Fibroblast of lung (primary cell): ENCODE measurements at regions not wholly inside any gene's neighbourhood (a gene's known extent, or its start where the extent isn't known, plus 50 kb on each side); places are given as distances from the start of the nearest gene placed in this dataset.

Experiments used
- DNase-seq, 2 donors: peaks; one replicate each; pipeline versions ENCODE4 v3.0.0 to v3.0.0-alpha.2; 2010; ENCODE audit warnings: low read depth in 2 of 2
- H2AFZ ChIP-seq: 2 replicates; pipeline ENCODE4 v1.5.1; 2012; ENCODE audit warnings: low read length, control low read depth, inconsistent platforms
- H3K27ac ChIP-seq: 2 replicates; pipeline ENCODE4 v1.5.1; 2011; ENCODE audit warnings: low read length, control low read depth; ENCODE audit not compliant: insufficient read depth
- H3K27me3 ChIP-seq: 2 replicates; pipeline ENCODE4 v1.5.1; 2011; ENCODE audit warnings: mild to moderate bottlenecking, low read length; ENCODE audit not compliant: control insufficient read depth, insufficient read depth
- H3K36me3 ChIP-seq: 2 replicates; pipeline ENCODE4 v1.5.1; 2011; ENCODE audit warnings: low read length; ENCODE audit not compliant: control insufficient read depth, insufficient read depth
- H3K4me1 ChIP-seq: 2 replicates; pipeline ENCODE4 v1.5.1; 2011; ENCODE audit warnings: low read length; ENCODE audit not compliant: control insufficient read depth, insufficient read depth; ENCODE audit errors: extremely low read depth
- H3K4me2 ChIP-seq: 2 replicates; pipeline ENCODE4 v1.5.1; 2011; ENCODE audit warnings: low read length, control low read depth; ENCODE audit not compliant: insufficient read depth; ENCODE audit errors: extremely low read depth
- H3K4me3 ChIP-seq, 4 experiments: fragments of 200-600 bp in 1 of 4; sonication (generic) in 1 of 4; replicated peaks in 1 of 4; 2 replicates each; pipeline ENCODE4 v1.5.1; 2011 to 2016; ENCODE audit warnings: low read length in 4 of 4, low read depth in 3 of 4, mild to moderate bottlenecking in 3 of 4, control low read depth in 2 of 4, inconsistent platforms in 1 of 4, mixed read lengths in 1 of 4; ENCODE audit not compliant: insufficient read depth in 1 of 4; ENCODE audit errors: control extremely low read depth in 1 of 4
- H3K79me2 ChIP-seq: 2 replicates; pipeline ENCODE4 v1.5.1; 2012; ENCODE audit warnings: mild to moderate bottlenecking, low read length, inconsistent platforms; ENCODE audit not compliant: control insufficient read depth, insufficient read depth
- H3K9ac ChIP-seq: 2 replicates; pipeline ENCODE4 v1.5.1; 2011; ENCODE audit warnings: mild to moderate bottlenecking, low read length, control low read depth; ENCODE audit not compliant: insufficient read depth
- H3K9me3 ChIP-seq: 2 replicates; pipeline ENCODE4 v1.5.1; 2012; ENCODE audit warnings: low read depth, low read length; ENCODE audit not compliant: control insufficient read depth, insufficient read depth
- H4K20me1 ChIP-seq: 2 replicates; pipeline ENCODE4 v1.5.1; 2011; ENCODE audit warnings: low read length; ENCODE audit not compliant: control insufficient read depth, insufficient read depth; ENCODE audit errors: extremely low read depth
- CTCF ChIP-seq, 2 donors: IDR thresholded peaks in 1 of 2; conservative IDR thresholded peaks in 1 of 2; 1 replicate in 1 of 2; 2 replicates in 1 of 2; pipeline ENCODE4 v1.5.1; 2011 to 2012; ENCODE audit warnings: low read length in 2 of 2, control low read depth in 1 of 2, inconsistent platforms in 1 of 2, low read depth in 1 of 2, mild to moderate bottlenecking in 1 of 2
- EZH2 ChIP-seq: IDR thresholded peaks from 2 replicates; pipeline ENCODE4 v1.5.1; 2012; ENCODE audit warnings: low read length, control low read depth, mild to moderate bottlenecking; ENCODE audit errors: missing control alignments

GRCh38 chr10:130930821-130931220 lies 380.7 kb downstream of the TCERG1L start:
- no peaks in the 10 kb centered on the region for H3K4me1 ChIP-seq
- no peak overlapping the region for H3K9ac ChIP-seq
- TF ChIP-seq CTCF (conservative IDR thresholded peaks at IDR 0.05 in 1 of 2, IDR thresholded peaks at IDR 0.05 in 1 of 2; ENCODE audit: low read depth in 1 of 2, low read length in 2 of 2), result no peak
- no peak for TF ChIP-seq EZH2
- no peak overlapping the region for H3K27ac ChIP-seq
- H4K20me1 ChIP-seq, result no peaks in the 10 kb centered on the region
- no peak overlapping the region for H2AFZ ChIP-seq
- no peaks in the 10 kb centered on the region for H3K27me3 ChIP-seq
- no peaks in the 10 kb centered on the region for H3K36me3 ChIP-seq
- no peaks in the 10 kb centered on the region for H3K79me2 ChIP-seq
- no peak for DNase-seq
- H3K4me3 ChIP-seq, result no peak overlapping the region
- H3K4me2 ChIP-seq, result no peak overlapping the region
- no peaks in the 10 kb centered on the region for H3K9me3 ChIP-seq

- no peaks in the 10 kb centered on the region for H3K27me3 ChIP-seq
- TF ChIP-seq CTCF (conservative IDR thresholded peaks at IDR 0.05 in 1 of 2, IDR thresholded peaks at IDR 0.05 in 1 of 2; ENCODE audit: low read depth in 1 of 2, low read length in 2 of 2) (no peak), EZH2 (no peak)
- no peak overlapping the region for H3K4me3 ChIP-seq
- no peaks in the 10 kb centered on the region for H3K9me3 ChIP-seq
- no peak for DNase-seq
- no peaks in the 10 kb centered on the region for H3K79me2 ChIP-seq
- no peak overlapping the region for H3K9ac ChIP-seq
- no peaks in the 10 kb centered on the region for H3K4me1 ChIP-seq
- no peak overlapping the region for H3K27ac ChIP-seq
- no peak overlapping the region for H2AFZ ChIP-seq
- H3K36me3 ChIP-seq, result no peaks in the 10 kb centered on the region
- H4K20me1 ChIP-seq, result no peaks in the 10 kb centered on the region
- no peak overlapping the region for H3K4me2 ChIP-seq
These were observed 380.3 kb downstream of the TCERG1L start for GRCh38 chr10:130931256-130931655.

- no peak overlapping the region for H3K9ac ChIP-seq
- no peaks in the 10 kb centered on the region for H3K27me3 ChIP-seq
- no peaks in the 10 kb centered on the region for H3K79me2 ChIP-seq
- no peak for DNase-seq
- no peak overlapping the region for H3K27ac ChIP-seq
- H3K4me3 ChIP-seq, result no peak overlapping the region
- no peaks in the 10 kb centered on the region for H3K36me3 ChIP-seq
- no peaks in the 10 kb centered on the region for H4K20me1 ChIP-seq
- H3K4me1 ChIP-seq, result no peaks in the 10 kb centered on the region
- H3K9me3 ChIP-seq, result no peaks in the 10 kb centered on the region
- no peak overlapping the region for H2AFZ ChIP-seq
- TF ChIP-seq CTCF (conservative IDR thresholded peaks at IDR 0.05 in 1 of 2, IDR thresholded peaks at IDR 0.05 in 1 of 2; ENCODE audit: low read depth in 1 of 2, low read length in 2 of 2), result no peak
- TF ChIP-seq EZH2, result no peak
- H3K4me2 ChIP-seq, result no peak overlapping the region
These were observed 379.1 kb downstream of the TCERG1L start for GRCh38 chr10:130932326-130933007.
